Liver (tissue), 8 donors: ENCODE measurements at regions not wholly inside any gene's neighbourhood (a gene's known extent, or its start where the extent isn't known, plus 50 kb on each side); places are given as distances from the start of the nearest gene placed in this dataset.

Experiments
- DNase-seq: peaks from one replicate; pipeline ENCODE4 v3.0.0-alpha.2; 2017; ENCODE audit warnings: low spot score
- H3K27ac ChIP-seq, 2 donors: one replicate each; pipeline ENCODE4 v1.7.0; 2013; ENCODE audit warnings: inconsistent platforms in 2 of 2, low read length in 2 of 2, control low read depth in 1 of 2, low read depth in 1 of 2, mild to moderate bottlenecking in 1 of 2
- H3K27me3 ChIP-seq, 4 donors: one replicate each; pipeline versions ENCODE4 v1.6.1 to v1.7.0; 2013; ENCODE audit warnings: low read length in 3 of 4, inconsistent platforms in 1 of 4, mild to moderate bottlenecking in 1 of 4, moderate library complexity in 1 of 4; ENCODE audit not compliant: control insufficient read depth in 4 of 4, insufficient read depth in 4 of 4
- H3K36me3 ChIP-seq, 4 donors: one replicate each; pipeline versions ENCODE4 v1.6.1 to v1.7.0; 2013; ENCODE audit warnings: low read length in 3 of 4, mild to moderate bottlenecking in 3 of 4, low read depth in 1 of 4, moderate library complexity in 1 of 4; ENCODE audit not compliant: control insufficient read depth in 4 of 4, insufficient read depth in 3 of 4
- H3K4me1 ChIP-seq, 4 donors: one replicate each; pipeline versions ENCODE4 v1.6.1 to v1.7.0; 2013; ENCODE audit warnings: low read length in 3 of 4, mild to moderate bottlenecking in 3 of 4, moderate library complexity in 1 of 4; ENCODE audit not compliant: control insufficient read depth in 4 of 4, insufficient read depth in 4 of 4
- H3K4me3 ChIP-seq, 3 donors: one replicate each; pipeline versions ENCODE4 v1.6.1 to v1.7.0; 2013; ENCODE audit warnings: low read length in 3 of 3, control low read depth in 1 of 3, low read depth in 1 of 3, mild to moderate bottlenecking in 1 of 3
- H3K9ac ChIP-seq, 2 donors: one replicate each; pipeline ENCODE4 v1.7.0; 2013; ENCODE audit warnings: low read length in 2 of 2, mild to moderate bottlenecking in 2 of 2, moderate library complexity in 2 of 2, control low read depth in 1 of 2, low read depth in 1 of 2
- H3K9me3 ChIP-seq, 4 donors: one replicate each; pipeline versions ENCODE4 v1.6.1 to v1.7.0; 2013; ENCODE audit warnings: low read length in 3 of 4; ENCODE audit not compliant: control insufficient read depth in 4 of 4
- ATF3 ChIP-seq: IDR thresholded peaks from 2 replicates; pipeline ENCODE4 v1.6.1; 2016; ENCODE audit warnings: antibody characterized with exemption
- CTCF ChIP-seq: fragments of 150-350 bp; IDR thresholded peaks from 2 replicates; pipeline ENCODE4 v1.5.1; 2017; ENCODE audit warnings: improper control_type of control experiment, low read depth, low read length; ENCODE audit not compliant: missing input control
- EGR1 ChIP-seq, 2 donors: IDR thresholded peaks; 2 replicates each; pipeline ENCODE4 v1.6.1; 2016 to 2018; ENCODE audit warnings: antibody characterized with exemption in 2 of 2, low read depth in 2 of 2
- GABPA ChIP-seq, 2 donors: IDR thresholded peaks in 1 of 2; conservative IDR thresholded peaks in 1 of 2; 2 replicates each; pipeline ENCODE4 v1.6.1; 2016; ENCODE audit warnings: antibody characterized with exemption in 2 of 2, mild to moderate bottlenecking in 1 of 2, moderate library complexity in 1 of 2
- HNF4A ChIP-seq, 2 donors: conservative IDR thresholded peaks; 2 replicates each; pipeline ENCODE4 v1.6.1; 2016; ENCODE audit warnings: antibody characterized with exemption in 2 of 2, mild to moderate bottlenecking in 2 of 2
- HNF4G ChIP-seq: IDR thresholded peaks from 2 replicates; pipeline ENCODE4 v1.6.1; 2016; ENCODE audit warnings: antibody characterized with exemption
- JUND ChIP-seq, 2 donors: IDR thresholded peaks; 2 replicates each; pipeline ENCODE4 v1.6.1; 2016; ENCODE audit warnings: antibody characterized with exemption in 2 of 2
- NR2F2 ChIP-seq: IDR thresholded peaks from 2 replicates; pipeline ENCODE4 v1.6.1; 2016; ENCODE audit warnings: antibody characterized with exemption
- RAD21 ChIP-seq, 2 donors: IDR thresholded peaks; 2 replicates each; pipeline ENCODE4 v1.6.1; 2016; ENCODE audit warnings: antibody characterized with exemption in 2 of 2, mild to moderate bottlenecking in 2 of 2
- REST ChIP-seq: IDR thresholded peaks from 2 replicates; pipeline ENCODE4 v1.6.1; 2016; ENCODE audit warnings: antibody characterized with exemption, mild to moderate bottlenecking
- RXRA ChIP-seq, 2 donors: IDR thresholded peaks; 2 replicates each; pipeline ENCODE4 v1.6.1; 2017 to 2018; ENCODE audit warnings: antibody characterized with exemption in 2 of 2, mild to moderate bottlenecking in 1 of 2
- SP1 ChIP-seq: IDR thresholded peaks from 2 replicates; pipeline ENCODE4 v1.6.1; 2018; ENCODE audit warnings: antibody characterized with exemption, mild to moderate bottlenecking
- TAF1 ChIP-seq: conservative IDR thresholded peaks from 2 replicates; pipeline ENCODE4 v1.6.1; 2016; ENCODE audit warnings: antibody characterized with exemption, mild to moderate bottlenecking
- YY1 ChIP-seq: IDR thresholded peaks from 2 replicates; pipeline ENCODE4 v1.6.1; 2016; ENCODE audit warnings: antibody characterized with exemption, mild to moderate bottlenecking
- WGBS: extraction: QIAGEN DNeasy Blood & Tissue Kit; methylation state at CpG from one replicate; pipeline ENCODE4 v1.1.7; 2013; 5-methylcytosine and 5-hydroxymethylcytosine counted together
- donor health status: healthy.
- donor health status: healthy.
- donor health status: healthy.
- donor health status: healthy.
- donor health status: healthy.

GRCh38 chr16:79777679-79778078 lies 177.1 kb upstream of the MAF start:
- H3K9me3 ChIP-seq = no peaks in the 10 kb centered on the region
- TF ChIP-seq YY1 (no peak), HNF4A (conservative IDR thresholded peaks at IDR 0.05) (no peak), TAF1 (no peak), NR2F2 (no peak), SP1 (no peak), JUND (IDR thresholded peaks at IDR 0.05) (no peak), RXRA (IDR thresholded peaks at IDR 0.05) (no peak), EGR1 (IDR thresholded peaks at IDR 0.05; ENCODE audit: low read depth in 2 of 2) (no peak), REST (no peak), CTCF (no peak), ATF3 (no peak), HNF4G (no peak), GABPA (IDR thresholded peaks at IDR 0.05 in 1 of 2, conservative IDR thresholded peaks at IDR 0.05 in 1 of 2) (no peak)
- H3K27ac ChIP-seq = no peak overlapping the region
- H3K4me3 ChIP-seq = no peak overlapping the region
- no peaks in the 10 kb centered on the region for H3K36me3 ChIP-seq
- no peaks in the 10 kb centered on the region for H3K27me3 ChIP-seq
- no peak for DNase-seq
- H3K9ac ChIP-seq = no peak overlapping the region
- no peaks in the 10 kb centered on the region for H3K4me1 ChIP-seq

- Histone ChIP-seq H3K27me3 (no peaks in the 10 kb centered on the region), H3K9ac (no peak overlapping the region), H3K36me3 (no peaks in the 10 kb centered on the region), H3K9me3 (no peaks in the 10 kb centered on the region), H3K27ac (no peak overlapping the region), H3K4me3 (no peak overlapping the region), H3K4me1 (no peaks in the 10 kb centered on the region)
- WGBS = 72% methylated on average over 4 of the region's 4 CpGs
- DNase-seq = no peak
- no peak for TF ChIP-seq GABPA (IDR thresholded peaks at IDR 0.05 in 1 of 2, conservative IDR thresholded peaks at IDR 0.05 in 1 of 2)
- TF ChIP-seq RAD21 (IDR thresholded peaks at IDR 0.05) = peak in 1 of 2 donors; percentile 16
- no peak for TF ChIP-seq HNF4A (conservative IDR thresholded peaks at IDR 0.05)
- TF ChIP-seq EGR1 (IDR thresholded peaks at IDR 0.05; ENCODE audit: low read depth in 2 of 2) = no peak
These were observed 175.8 kb upstream of the MAF start for GRCh38 chr16:79776243-79776847.
